Fibroblast of lung (primary cell): ENCODE measurements at regions not wholly inside any gene's neighbourhood (a gene's known extent, or its start where the extent isn't known, plus 50 kb on each side); places are given as distances from the start of the nearest gene placed in this dataset.

Source experiments
- CTCF ChIP-seq, 2 donors: IDR thresholded peaks in 1 of 2; conservative IDR thresholded peaks in 1 of 2; 1 replicate in 1 of 2; 2 replicates in 1 of 2; pipeline ENCODE4 v1.5.1; 2011 to 2012; ENCODE audit warnings: low read length in 2 of 2, control low read depth in 1 of 2, inconsistent platforms in 1 of 2, low read depth in 1 of 2, mild to moderate bottlenecking in 1 of 2
- EZH2 ChIP-seq: IDR thresholded peaks from 2 replicates; pipeline ENCODE4 v1.5.1; 2012; ENCODE audit warnings: low read length, control low read depth, mild to moderate bottlenecking; ENCODE audit errors: missing control alignments

DNA sequence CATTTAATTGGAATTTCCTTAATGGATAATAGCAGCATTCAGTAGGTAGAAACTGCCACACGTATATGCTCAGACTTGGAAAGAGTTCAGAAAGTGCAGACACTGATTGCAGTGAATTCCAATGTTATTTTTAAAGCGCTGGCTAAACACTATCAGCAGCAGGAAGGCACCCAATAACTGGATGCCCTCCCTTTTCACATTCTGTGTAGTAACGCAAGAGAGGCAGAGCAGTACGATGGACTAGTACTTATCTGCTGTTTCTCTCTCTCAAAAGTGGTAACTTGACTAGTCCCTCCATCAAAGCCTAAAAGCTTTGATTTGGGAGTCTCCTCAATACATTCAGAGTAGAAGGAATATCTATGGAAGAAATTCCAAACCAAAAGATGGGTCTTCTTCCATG lies 791.0 kb downstream of the TMTC2 start:
- TF ChIP-seq CTCF (conservative IDR thresholded peaks at IDR 0.05 in 1 of 2, IDR thresholded peaks at IDR 0.05 in 1 of 2; ENCODE audit: low read depth in 1 of 2, low read length in 2 of 2), result no peak
- no peak for TF ChIP-seq EZH2
